Panc1 (cell line): ENCODE measurements at regions not wholly inside any gene's neighbourhood (a gene's known extent, or its start where the extent isn't known, plus 50 kb on each side); places are given as distances from the start of the nearest gene placed in this dataset.

Experiments used
- ATAC-seq: fragments of 200-7000 bp; cut with Tn5 transposase; 2 replicates; pipeline ENCODE4 v1.9.1; 2020; ENCODE audit warnings: mild to moderate bottlenecking, moderate library complexity
- BruUV-seq: library from RNA; stranded (reverse); fragments of 400-500 nt; replicated peaks from 2 replicates; lab custom pipeline; 2021; lab: Mats Ljungman, UMichigan
- CTCF ChIA-PET: fragments of 300-600 bp; sonication (Branson Sonifier 250); formaldehyde crosslinking; loops from one replicate; lab custom pipeline; 2022; ENCODE audit warnings: antibody characterized with exemption; lab: Charles Lee
- POLR2A ChIA-PET: fragments of 300-600 bp; sonication (Branson Sonifier 250); formaldehyde crosslinking; loops from one replicate; lab custom pipeline; 2022; ENCODE audit warnings: antibody characterized with exemption; lab: Charles Lee
- DNase-seq: peaks from one replicate; pipeline ENCODE4 v3.0.0-alpha.2; 2010; ENCODE audit warnings: low read depth, low spot score
- H3K27ac ChIP-seq: 2 replicates; pipeline ENCODE4 v1.5.1; 2011; ENCODE audit warnings: mild to moderate bottlenecking, low read length, inconsistent platforms
- H3K27me3 ChIP-seq: fragments of 200-500 bp; sonication (Bioruptor generic); 2 replicates; pipeline ENCODE4 v1.6.0; 2014; ENCODE audit warnings: low read length, inconsistent platforms; ENCODE audit not compliant: control insufficient read depth, insufficient read depth
- H3K36me3 ChIP-seq: fragments of 200-500 bp; sonication (Bioruptor generic); 2 replicates; pipeline ENCODE4 v1.5.1; 2014; ENCODE audit warnings: inconsistent platforms, mild to moderate bottlenecking, low read length, moderate library complexity; ENCODE audit not compliant: control insufficient read depth, insufficient read depth
- H3K4me1 ChIP-seq: 2 replicates; pipeline ENCODE4 v1.5.1; 2011; ENCODE audit warnings: inconsistent platforms, mild to moderate bottlenecking, low read length, moderate library complexity; ENCODE audit not compliant: control insufficient read depth, insufficient read depth
- H3K4me3 ChIP-seq, 2 experiments: 2 replicates each; pipeline ENCODE4 v1.5.1; 2011 to 2012; ENCODE audit warnings: low read depth in 2 of 2, low read length in 2 of 2, mild to moderate bottlenecking in 2 of 2, inconsistent platforms in 1 of 2, moderate library complexity in 1 of 2
- H3K9me3 ChIP-seq: fragments of 200-500 bp; sonication (Bioruptor generic); 2 replicates; pipeline ENCODE4 v1.5.1; 2014; ENCODE audit warnings: low read depth, mild to moderate bottlenecking, inconsistent platforms, low read length, moderate library complexity; ENCODE audit not compliant: control insufficient read depth, insufficient read depth
- POLR2AphosphoS5 ChIP-seq: IDR thresholded peaks from 2 replicates; pipeline ENCODE4 v1.6.1; 2012; ENCODE audit warnings: mild to moderate bottlenecking, low read depth, low read length, moderate library complexity
- SIN3A ChIP-seq: IDR thresholded peaks from 2 replicates; pipeline ENCODE4 v1.6.1; 2012; ENCODE audit warnings: low read depth, mild to moderate bottlenecking, low read length, moderate library complexity, borderline replicate concordance; ENCODE audit not compliant: insufficient read depth
- TCF7L2 ChIP-seq: IDR thresholded peaks from 2 replicates; pipeline ENCODE4 v1.6.1; 2011; ENCODE audit warnings: mild to moderate bottlenecking, low read depth, low read length, inconsistent platforms
- in situ Hi-C: cut with HindIII; loops from 2 replicates; pipeline ENCODE4 v1.10.0; 2016; ENCODE audit warnings: low sequenced_read_pairs, low pct_unique_long_range_greater_than_20kb
- intact Hi-C: fragments of 100-400 bp; cut with micrococcal nuclease; formaldehyde crosslinking; loops from one replicate; pipeline ENCODE4 v1.10.0; 2022; ENCODE audit not compliant: unreplicated experiment
- TF ChIP-seq, protein P1 (sequence below): fragments of 450-650 bp; IDR thresholded peaks from 2 replicates; pipeline ENCODE4 v1.5.1; 2017; ENCODE audit warnings: mild to moderate bottlenecking
- TF ChIP-seq, protein P2 (sequence below), 2 experiments: IDR thresholded peaks; 2 replicates each; pipeline ENCODE4 v1.6.1; 2011 to 2012; ENCODE audit warnings: low read depth in 2 of 2, control low read depth in 1 of 2, low read length in 1 of 2, mild to moderate bottlenecking in 1 of 2, moderate library complexity in 1 of 2; ENCODE audit not compliant: insufficient read depth in 1 of 2

- H3K27ac ChIP-seq: no peak overlapping the region
- H3K4me1 ChIP-seq: no peaks in the 10 kb centered on the region
- CTCF ChIA-PET: no interaction called here
- no peaks in the 10 kb centered on the region for H3K27me3 ChIP-seq
- H3K4me3 ChIP-seq: no peak overlapping the region
- intact Hi-C loops (no loop called here), in situ Hi-C loops (no loop called here)
- POLR2A ChIA-PET: no interaction called here
- DNase-seq (no peak), ATAC-seq (no peak)
- no peaks in the 10 kb centered on the region for H3K9me3 ChIP-seq
- TF ChIP-seq, protein P1, sequence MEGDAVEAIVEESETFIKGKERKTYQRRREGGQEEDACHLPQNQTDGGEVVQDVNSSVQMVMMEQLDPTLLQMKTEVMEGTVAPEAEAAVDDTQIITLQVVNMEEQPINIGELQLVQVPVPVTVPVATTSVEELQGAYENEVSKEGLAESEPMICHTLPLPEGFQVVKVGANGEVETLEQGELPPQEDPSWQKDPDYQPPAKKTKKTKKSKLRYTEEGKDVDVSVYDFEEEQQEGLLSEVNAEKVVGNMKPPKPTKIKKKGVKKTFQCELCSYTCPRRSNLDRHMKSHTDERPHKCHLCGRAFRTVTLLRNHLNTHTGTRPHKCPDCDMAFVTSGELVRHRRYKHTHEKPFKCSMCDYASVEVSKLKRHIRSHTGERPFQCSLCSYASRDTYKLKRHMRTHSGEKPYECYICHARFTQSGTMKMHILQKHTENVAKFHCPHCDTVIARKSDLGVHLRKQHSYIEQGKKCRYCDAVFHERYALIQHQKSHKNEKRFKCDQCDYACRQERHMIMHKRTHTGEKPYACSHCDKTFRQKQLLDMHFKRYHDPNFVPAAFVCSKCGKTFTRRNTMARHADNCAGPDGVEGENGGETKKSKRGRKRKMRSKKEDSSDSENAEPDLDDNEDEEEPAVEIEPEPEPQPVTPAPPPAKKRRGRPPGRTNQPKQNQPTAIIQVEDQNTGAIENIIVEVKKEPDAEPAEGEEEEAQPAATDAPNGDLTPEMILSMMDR: no peak
- TF ChIP-seq SIN3A (no peak), POLR2AphosphoS5 (no peak), TCF7L2 (no peak)
- TF ChIP-seq, protein P2, sequence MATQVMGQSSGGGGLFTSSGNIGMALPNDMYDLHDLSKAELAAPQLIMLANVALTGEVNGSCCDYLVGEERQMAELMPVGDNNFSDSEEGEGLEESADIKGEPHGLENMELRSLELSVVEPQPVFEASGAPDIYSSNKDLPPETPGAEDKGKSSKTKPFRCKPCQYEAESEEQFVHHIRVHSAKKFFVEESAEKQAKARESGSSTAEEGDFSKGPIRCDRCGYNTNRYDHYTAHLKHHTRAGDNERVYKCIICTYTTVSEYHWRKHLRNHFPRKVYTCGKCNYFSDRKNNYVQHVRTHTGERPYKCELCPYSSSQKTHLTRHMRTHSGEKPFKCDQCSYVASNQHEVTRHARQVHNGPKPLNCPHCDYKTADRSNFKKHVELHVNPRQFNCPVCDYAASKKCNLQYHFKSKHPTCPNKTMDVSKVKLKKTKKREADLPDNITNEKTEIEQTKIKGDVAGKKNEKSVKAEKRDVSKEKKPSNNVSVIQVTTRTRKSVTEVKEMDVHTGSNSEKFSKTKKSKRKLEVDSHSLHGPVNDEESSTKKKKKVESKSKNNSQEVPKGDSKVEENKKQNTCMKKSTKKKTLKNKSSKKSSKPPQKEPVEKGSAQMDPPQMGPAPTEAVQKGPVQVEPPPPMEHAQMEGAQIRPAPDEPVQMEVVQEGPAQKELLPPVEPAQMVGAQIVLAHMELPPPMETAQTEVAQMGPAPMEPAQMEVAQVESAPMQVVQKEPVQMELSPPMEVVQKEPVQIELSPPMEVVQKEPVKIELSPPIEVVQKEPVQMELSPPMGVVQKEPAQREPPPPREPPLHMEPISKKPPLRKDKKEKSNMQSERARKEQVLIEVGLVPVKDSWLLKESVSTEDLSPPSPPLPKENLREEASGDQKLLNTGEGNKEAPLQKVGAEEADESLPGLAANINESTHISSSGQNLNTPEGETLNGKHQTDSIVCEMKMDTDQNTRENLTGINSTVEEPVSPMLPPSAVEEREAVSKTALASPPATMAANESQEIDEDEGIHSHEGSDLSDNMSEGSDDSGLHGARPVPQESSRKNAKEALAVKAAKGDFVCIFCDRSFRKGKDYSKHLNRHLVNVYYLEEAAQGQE (IDR thresholded peaks at IDR 0.05; ENCODE audit: insufficient read depth in 1 of 2, low read depth in 2 of 2, low read length in 1 of 2): no peak
- H3K36me3 ChIP-seq: no peaks in the 10 kb centered on the region
- BruUV-seq: no TSS peak
These were observed 629.1 kb upstream of the SLC10A2 start for GRCh38 chr13:103695320-103695719.

- in situ Hi-C loops: no loop called here
- no peak for TF ChIP-seq POLR2AphosphoS5
- no peak for TF ChIP-seq TCF7L2
- TF ChIP-seq, protein P2 (IDR thresholded peaks at IDR 0.05; ENCODE audit: insufficient read depth in 1 of 2, low read depth in 2 of 2, low read length in 1 of 2): no peak
- TF ChIP-seq SIN3A: no peak
- TF ChIP-seq, protein P1: no peak
- CTCF ChIA-PET: no interaction called here
- H3K27ac ChIP-seq: no peak overlapping the region
- DNase-seq: no peak
- POLR2A ChIA-PET: no interaction called here
- intact Hi-C loops: no loop called here
- no peak for ATAC-seq
- BruUV-seq: no TSS peak
- no peak overlapping the region for H3K4me3 ChIP-seq
- no peaks in the 10 kb centered on the region for H3K36me3 ChIP-seq
- no peaks in the 10 kb centered on the region for H3K4me1 ChIP-seq
- no peaks in the 10 kb centered on the region for H3K27me3 ChIP-seq
- H3K9me3 ChIP-seq: no peaks in the 10 kb centered on the region
These were observed 628.3 kb upstream of the SLC10A2 start for GRCh38 chr13:103694471-103694870.
